Smooth muscle cell of the brain vasculature (primary cell): ENCODE measurements at regions not wholly inside any gene's neighbourhood (a gene's known extent, or its start where the extent isn't known, plus 50 kb on each side); places are given as distances from the start of the nearest gene placed in this dataset.
"Not testable (repeated sequence)": the region's sequence is repeated elsewhere in the genome, so short reads cannot be mapped to it uniquely, and the experiment has no call there.

ENCODE experiments used
- DNase-seq: peaks from one replicate; pipeline ENCODE4 v3.0.0-alpha.2; 2012; ENCODE audit warnings: low read depth, low spot score

DNA sequence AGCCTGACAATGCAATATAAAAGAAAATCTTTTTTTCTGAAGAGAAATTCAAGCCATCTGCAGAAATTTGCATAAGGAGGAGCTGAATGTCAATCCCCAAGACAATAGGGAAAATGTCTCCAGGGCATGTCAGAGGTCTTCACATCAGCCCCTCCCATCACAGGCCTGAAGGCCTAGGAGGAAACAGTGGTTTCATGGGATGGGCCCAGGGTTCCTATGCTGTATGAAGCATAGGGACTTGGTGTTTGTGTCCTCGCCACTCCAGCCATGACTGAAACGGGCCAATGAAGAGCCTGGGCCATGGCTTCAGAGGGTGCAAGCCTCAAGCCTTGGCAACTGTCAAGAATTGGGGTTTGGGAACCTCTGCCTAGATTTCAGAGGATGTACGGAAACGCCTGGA is 883.5 kb downstream of the UQCRFS1 start:
- DNase-seq, result no peak

DNA sequence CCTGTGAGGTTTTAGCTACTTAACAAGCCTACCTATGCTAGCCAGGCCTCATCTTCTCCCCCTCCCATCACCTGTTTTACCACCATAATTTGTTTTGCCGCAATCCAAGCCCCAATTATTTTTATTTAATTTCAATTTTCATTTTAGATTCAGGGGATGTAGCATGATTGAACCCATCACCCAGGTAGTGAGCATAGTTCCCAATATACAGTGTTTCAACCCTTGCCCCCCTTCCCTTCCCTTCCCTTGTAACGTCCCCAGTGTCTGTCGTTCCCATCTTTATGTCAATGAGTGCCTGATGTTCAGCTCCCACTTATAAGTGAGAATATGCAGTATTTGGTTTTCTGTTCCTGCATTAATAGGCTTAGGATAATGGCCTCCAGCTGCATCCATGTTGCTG is 885.0 kb downstream of the UQCRFS1 start:
- DNase-seq, result no peak

DNA sequence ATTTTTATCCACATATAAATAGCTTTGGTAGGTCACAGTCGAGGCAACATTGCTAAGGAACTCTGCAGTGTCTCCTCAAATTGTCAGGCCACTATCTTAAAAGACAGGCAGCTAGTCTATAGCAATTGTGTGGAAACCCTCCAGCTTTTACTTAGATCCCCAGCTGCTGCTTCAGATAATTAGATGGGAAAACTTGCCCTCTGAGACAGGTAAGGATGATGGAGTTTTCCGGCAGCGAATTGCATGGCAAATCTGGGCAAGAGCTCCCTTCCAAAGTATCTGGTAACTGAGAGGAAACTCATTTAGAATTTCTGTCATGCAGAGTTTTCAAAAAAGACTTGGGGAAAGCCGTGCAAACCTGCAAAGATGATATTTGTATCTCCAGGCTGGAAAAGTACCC is 886.2 kb downstream of the UQCRFS1 start:
- DNase-seq, result no peak

DNA sequence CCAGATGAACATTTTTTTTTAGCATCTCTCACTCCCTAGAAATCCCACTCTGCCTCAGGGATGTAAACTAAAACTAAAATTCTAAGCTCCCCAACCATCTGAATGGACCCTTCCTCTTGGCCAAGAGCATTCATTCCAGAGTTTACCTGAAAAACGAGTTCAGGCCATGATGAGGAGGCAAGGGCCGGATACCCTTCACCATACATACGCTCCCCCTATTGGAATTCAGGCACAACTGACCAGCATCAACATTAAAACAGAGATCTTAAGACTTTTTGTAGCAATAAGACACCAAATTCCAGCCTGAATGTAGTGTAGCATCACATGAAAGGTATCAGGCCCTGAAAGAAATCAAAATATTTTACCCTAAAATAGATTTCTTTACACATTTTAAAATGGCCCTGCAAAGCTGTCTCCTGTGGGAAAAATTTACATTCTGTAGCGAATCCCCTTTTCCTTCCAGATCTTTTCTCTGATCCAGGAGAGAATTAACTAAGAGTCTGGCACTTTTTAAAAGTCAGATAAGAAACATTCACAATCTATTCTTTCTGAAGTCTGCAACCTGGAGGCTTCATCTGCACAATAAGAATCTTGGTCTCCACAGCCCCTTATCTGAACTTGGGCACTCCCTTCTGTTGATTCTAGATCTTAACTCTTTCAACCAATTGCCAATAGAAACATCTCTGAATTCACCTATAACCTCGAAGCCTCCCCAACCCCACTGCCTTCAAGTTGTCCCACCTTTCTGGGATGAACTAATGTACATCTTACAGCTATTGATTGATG is 888.5 kb downstream of the UQCRFS1 start:
- DNase-seq, result no peak

DNA sequence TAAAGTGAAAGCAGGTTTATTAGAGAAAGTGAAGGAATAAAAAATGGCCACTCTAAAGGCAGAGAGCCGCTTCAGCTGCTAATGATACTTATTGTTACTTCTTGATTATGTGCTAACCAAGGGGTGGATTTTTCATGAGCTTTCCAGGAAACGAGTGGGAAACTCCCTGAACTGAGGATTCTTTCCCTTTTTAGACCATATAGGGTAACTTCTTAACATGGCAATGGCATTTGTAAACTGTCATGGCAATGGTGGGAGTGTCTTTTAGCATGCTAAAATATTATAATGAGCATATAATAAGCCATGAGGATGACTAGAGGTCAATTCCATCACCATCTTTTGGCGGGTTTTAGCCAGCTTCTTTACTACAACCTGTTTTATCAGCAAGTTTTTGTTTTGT is 890.0 kb downstream of the UQCRFS1 start:
- DNase-seq, result no peak

DNA sequence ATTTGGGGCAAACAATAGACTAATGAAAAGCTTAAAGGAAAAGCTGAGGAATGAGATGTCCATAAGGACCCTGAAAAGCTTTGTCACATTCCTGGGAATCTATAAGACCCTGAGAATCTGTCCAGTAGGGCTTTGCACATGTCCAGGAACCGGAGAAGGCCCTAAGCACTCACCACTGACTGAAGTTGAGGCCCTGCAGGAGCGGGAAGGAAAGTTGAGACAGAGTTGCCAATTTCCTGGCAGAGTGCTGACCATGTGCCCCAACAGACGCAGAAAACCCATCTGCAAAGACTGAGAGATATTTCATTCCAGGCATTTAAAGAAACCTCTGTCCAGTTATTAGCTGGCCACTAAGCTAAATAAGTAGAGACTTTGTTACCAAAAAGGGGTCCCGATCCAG is 890.5 kb downstream of the UQCRFS1 start:
- DNase-seq, result no peak

DNA sequence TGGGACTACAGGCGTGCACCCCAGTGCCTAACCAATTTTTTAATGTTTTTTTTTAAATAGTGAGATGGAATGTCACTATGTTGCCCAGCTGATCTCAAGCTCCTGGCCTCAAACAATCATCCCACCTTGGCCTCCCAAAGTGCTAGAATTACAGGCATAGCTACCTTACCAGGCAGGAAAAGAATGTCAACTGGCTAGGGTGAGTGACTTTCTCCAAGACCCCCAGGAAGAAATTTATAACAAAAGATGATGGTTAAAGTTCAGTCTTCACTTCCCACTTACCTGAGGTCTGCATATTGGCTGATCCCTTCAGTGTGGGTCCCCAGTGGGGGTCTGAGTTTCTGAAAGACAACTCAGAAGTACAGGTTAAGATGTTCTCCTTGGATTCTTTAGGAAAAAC is 893.0 kb downstream of the UQCRFS1 start:
- DNase-seq, result no peak

DNA sequence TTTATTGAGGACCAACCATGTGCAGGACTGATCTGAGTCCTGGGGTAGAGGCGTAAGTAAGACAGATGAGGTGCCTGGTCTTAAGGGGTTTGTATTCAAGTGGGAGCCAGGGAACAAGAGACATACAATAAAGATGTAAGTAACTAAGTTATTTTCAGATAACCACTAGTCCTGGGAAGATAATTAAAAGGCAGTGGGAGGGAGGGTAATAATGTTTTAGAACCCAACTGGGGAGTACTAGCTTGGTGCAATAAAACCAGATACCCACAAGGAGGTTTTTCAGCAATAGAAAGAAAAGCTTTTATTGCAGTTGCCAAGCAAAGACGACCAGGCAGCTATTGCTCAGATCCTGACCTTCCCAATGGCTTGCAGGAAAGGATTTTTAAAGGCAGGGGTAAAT is 893.7 kb downstream of the UQCRFS1 start:
- no peak for DNase-seq

DNA sequence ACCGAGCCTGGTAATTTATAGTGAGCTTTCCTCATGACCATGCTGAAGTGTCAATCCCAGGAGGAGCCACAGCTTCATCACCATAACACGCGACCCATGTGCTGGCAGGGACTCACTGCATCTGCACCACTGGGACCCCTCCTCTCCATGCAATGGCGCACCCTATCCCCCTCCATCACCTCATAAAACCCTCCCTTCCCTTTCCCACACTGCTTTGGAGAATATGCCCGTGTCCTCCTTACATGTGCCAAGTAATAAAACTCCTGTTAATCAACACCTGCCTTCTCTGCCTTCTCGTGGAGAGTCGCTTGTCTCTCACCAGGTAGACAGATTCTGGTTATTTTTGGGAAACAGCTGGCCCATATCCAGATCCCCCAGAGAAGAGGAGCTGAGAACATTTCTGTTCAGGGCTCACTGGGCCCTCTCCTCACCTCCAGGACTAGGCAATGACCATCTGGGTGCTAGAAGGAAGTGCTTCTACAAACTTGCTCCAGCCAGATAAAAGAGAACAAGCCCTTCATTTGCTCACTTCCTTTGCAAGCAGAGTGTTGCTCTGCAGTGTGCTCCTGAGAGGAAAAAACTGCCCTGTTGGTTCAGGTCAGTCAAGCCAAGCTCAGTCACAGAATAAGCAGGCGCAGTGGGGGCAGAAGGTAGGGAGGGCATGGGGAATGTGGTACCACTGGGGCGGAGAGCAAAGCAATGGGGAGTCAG is 894.3 kb downstream of the UQCRFS1 start:
- no peak for DNase-seq

DNA sequence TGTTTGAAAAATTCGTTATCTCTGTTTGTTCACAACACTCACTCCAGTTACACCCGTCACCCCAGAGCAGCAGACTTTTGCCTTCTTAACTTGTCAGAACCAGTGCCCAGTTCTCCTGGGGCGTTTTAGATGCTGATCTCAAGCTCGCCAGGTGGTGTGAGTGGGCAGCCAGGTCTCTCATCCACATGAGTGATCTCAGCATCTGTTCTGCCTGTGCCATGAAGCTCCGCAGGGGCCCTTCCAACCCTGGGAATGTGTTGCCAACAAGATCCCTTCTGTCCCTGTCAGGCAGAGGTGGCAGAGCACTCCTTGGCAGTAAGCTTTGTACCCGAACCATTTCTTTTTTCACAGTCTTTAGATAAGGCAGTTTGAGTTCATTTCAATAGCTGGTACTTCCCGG is 896.5 kb downstream of the UQCRFS1 start:
- DNase-seq, result no peak

DNA sequence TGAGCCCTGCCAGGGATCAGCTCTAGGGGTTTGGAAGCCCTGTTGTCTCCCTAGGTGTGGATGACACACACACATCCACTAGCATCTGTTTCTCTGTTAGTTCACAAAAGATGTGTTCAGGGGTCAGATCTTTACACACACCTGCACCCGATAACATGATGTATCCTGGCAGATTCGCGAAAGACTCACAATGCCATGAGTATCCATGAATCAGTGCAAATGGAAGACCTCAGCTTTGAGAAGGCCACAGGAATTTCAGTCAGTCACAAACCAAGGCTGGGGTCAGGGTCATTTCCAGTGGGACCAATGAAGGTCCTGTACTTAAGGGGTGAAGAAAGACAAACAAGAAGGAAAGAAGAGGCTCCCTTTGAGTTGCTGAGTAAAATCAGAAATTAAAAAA is 898.2 kb downstream of the UQCRFS1 start:
- no peak for DNase-seq

DNA sequence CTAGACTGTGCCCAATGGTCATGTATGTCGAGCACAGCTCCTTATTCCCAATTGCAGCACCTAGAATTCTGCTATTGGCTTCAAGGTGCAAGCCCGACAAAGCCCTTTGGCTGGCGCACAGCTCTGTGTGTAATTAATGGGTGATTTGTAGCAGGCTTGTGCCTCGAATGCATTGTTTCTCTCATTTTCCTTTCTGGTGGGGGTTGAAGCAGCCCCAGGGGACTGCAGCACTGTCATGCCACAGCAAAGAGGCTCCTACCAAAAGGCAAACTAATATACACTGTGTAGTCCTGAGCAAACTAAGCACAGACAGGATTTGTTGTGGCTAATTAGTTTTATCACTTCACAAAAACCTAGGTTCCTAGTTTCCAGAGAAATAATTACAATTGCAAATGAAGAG is 898.7 kb downstream of the UQCRFS1 start:
- no peak for DNase-seq

DNA sequence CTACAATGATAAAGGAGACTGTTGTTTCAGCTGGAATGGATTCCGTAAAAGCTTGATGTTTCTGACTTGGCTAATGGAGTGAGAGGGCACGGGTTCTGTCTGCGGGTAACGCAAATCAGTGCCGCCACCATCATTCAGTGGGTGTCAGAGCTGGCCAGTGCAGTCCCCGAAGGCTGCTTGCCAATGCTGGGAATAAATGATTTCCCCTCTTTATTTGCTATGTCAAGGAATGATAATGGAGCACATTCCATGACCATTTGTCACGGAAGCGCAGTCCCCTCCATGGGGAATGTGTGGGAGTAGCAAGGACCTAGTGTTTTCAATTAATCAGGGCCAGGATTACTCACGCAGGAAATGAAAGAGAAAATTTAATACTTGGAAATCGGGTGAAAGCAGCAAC is 899.3 kb downstream of the UQCRFS1 start:
- no peak for DNase-seq

DNA sequence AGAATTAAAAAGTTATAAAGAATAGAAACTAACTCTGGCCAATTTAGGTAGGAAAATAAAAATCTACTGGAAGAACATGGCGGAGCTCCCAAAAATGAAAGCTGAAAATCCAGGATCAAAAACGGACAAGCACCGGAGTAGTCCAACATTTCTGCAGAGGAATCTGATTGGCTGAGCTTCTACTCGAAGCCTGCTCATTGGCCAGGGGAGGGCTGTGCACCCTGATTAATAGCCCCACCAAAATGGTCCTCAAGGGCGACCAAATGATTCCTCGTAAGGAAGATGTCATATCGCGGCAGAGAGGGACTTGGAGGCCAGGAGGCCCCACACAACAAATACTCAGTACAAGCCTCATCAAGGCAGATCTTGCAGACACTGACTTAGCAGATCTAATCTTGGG is 900.7 kb downstream of the UQCRFS1 start:
- no peak for DNase-seq

DNA sequence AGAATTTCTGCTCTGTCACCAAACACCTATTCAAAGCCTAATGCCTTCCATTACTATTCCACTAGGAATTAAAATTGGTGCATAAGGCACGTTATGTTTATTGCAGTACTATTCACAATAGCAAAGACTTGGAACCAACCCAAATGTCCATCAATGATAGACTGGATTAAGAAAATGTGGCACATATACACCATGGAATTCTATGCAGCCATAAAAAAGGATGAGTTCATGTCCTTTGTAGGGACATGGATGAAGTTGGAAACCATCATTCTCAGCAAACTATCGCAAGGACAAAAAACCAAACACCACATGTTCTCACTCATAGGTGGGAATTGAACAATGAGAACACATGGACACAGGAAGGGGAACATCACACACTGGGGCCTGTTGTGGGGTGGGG is 902.1 kb downstream of the UQCRFS1 start:
- not testable (repeated sequence) for DNase-seq

DNA sequence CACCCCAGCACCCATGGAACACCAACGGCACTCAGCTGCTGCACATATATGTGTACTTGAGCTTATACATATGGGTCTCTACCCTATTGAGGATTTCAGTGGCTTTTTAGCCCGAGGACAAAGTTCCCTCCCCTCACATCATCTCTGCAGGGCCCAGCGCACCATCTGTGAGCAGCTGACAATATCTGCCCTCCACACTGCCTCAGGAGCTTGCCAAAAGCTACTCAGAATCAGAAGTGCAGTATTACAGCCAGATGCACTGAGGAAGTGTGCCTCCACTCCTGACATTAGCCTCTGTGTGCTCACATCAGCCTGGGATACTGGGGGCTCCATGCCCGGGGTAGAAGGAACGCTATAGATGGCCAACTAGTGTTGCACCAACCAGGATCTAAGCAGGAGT is 903.9 kb downstream of the UQCRFS1 start:
- no peak for DNase-seq

DNA sequence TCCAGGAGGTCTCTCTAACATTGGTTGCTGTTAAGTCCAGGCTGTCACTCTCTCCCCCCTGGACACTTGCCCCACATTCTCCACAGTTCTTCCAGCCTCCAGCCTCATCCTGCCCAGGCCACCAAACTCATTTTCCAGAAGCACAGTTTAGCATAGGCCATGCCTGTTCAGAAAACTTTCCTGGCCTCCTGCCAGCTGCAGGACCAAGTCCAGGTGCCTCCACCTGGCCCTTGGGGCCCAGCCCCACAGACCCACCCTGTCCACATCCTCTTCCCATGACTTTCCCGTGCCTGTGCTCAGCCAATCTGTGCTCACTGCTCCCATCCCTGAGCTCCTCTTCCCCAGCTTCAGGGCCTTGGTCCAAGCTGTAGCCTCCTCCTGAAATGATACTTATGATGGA is 905.0 kb downstream of the UQCRFS1 start:
- DNase-seq, result no peak

DNA sequence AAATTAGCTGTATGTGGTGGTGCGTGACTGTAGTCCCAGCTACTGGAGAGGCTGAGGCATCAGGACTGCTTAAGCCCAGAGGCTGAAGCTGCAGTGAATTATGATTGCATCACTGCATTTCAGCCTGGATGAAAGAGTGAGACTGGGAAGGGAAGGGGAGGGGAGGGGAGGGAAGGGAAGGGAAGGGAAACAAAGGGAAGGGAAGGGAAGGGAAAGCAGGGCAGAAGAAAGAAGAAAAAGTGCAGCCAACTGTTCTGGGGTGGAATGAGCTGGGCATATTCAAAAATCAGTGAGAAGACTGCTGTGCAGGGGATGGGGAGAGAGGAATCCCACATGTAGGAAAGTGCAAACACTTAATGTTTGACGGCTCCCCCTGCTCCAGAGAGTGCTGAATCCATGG is 905.5 kb downstream of the UQCRFS1 start:
- no peak for DNase-seq

DNA sequence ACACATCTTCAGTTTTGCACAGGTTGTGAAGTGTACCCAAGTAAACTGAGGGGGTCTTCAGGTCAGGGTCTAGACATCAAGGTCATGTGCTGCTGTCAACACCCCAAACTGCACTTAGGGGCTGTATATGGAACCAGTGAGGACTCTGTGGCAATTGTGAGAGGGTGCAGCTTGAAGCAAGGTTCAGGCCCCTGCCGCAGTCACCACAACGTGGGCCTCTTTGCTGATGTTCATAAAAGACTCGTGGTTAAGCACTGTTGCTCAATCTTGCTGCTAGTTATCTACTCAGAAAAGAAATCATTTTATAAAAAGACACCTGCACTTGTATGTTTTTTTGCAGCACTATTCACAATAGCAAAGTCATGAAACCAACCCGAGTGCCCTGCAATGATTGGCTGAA is 907.4 kb downstream of the UQCRFS1 start:
- DNase-seq, result no peak

DNA sequence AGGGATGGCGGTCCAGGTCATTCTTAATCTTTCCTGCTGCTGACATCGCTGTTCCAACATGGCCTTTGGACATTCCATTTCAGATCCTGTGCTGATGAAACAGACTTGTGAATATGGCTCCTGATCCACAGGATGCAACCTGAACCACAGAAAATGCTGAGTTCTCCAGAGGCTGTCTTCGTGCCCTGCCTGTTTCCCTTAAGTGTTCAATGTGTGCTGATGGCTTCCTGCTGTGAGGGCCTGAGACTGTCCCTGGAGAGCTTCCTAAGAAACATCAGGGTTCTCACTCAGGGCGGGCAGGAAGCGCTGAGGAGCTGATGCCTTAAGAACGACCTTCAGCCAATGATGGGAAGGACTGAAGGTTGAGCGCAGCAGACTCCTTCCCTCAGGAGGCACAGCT is 909.4 kb downstream of the UQCRFS1 start:
- DNase-seq, result no peak

DNA sequence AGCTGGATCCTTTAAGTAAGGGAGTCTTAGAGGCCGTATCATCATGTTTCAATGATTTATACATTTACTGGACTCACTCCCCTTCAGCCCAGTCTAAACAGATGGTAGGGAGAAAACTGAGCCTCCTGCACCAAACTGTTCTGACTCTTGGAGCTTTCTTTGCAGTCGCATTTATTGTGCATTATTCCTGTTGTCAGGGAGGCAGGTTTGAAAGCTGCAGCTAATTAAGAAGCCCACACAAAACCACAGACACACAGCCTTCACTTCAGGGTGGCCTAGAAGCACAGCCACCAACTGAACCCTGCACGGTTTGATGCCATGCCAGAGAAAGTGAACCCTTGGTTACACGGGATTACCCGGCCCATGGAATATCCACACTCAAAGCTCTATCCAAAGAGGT is 911.0 kb downstream of the UQCRFS1 start:
- no peak for DNase-seq

DNA sequence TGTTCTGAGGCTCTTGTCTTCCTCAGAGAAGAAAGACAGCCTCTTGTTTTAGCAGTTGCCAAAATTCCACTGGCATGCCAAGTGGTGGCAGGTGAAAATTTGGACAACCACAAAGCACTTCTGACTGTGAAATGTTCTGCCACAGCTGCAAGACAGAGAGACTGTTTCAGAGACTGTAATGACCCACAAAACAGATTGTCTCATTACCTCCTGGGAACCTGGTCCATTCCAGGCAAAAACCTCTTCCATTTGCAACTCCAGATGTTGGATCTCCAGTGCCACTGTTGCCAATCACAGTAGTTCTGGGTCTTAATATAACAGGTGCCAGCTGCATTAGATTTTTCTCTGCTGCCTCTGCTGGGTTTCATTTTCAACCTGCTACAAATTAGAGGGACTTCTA is 911.5 kb downstream of the UQCRFS1 start:
- DNase-seq, result no peak

DNA sequence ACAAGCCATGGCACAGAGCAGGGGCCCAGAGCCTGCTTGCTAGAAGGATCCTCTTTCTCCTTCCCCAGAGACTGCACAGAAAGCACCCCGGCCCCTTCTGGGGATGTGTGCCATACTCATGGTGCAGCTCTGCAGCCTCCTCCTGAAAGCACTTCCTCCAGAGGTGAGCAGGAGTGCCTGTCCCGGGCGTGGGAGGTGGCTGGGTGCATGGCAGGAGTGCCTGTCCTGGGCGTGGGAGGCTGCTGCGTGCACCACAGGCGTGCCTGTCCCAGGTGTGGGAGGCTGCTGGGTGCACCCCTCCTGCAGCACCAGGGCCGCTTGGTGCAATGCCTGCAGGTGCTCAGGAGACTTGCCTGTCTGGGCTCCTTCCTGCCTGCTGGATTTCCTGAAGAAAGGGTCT is 913.3 kb downstream of the UQCRFS1 start:
- DNase-seq, result no peak
